ENCODE measurements at regions not wholly inside any gene's neighbourhood (a gene's known extent, or its start where the extent isn't known, plus 50 kb on each side); places are given as distances from the start of the nearest gene placed in this dataset.

DNA sequence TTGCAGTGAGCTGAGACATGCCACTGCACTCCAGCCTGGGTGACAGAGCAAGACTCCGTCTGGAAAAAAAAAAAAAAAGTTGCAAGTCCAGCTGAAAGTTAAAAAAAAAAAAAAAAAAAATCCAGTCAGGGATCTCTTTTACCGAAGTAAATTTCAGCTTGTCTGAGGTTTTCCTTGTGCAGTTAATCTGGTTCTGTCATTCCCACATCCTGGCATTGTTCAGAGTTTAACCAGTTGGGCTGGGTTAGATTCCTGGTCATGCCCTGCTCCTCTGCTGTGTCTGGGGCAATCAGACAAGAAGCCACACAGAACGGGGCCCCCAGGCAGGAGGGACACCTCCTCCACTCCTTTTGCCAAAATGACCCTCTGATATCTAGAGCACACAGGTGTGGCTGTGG lies 84.1 kb upstream of the KLHL25 start:
- Histone ChIP-seq H3K9me3 (ENCODE audit: low read depth) (no peaks in the 10 kb centered on the region), H3K27ac (no peak overlapping the region), H3K4me1 (ENCODE audit: low read depth) (no peaks in the 10 kb centered on the region), H3K4me3 (no peak overlapping the region), H3K36me3 (no peaks in the 10 kb centered on the region), H3K27me3 (peaks cover 7% of the 10 kb centered on the region)
- DNase-seq (ENCODE audit: low read depth in 1 of 2, low spot score in 1 of 2): no peak
- TF ChIP-seq, protein P1, sequence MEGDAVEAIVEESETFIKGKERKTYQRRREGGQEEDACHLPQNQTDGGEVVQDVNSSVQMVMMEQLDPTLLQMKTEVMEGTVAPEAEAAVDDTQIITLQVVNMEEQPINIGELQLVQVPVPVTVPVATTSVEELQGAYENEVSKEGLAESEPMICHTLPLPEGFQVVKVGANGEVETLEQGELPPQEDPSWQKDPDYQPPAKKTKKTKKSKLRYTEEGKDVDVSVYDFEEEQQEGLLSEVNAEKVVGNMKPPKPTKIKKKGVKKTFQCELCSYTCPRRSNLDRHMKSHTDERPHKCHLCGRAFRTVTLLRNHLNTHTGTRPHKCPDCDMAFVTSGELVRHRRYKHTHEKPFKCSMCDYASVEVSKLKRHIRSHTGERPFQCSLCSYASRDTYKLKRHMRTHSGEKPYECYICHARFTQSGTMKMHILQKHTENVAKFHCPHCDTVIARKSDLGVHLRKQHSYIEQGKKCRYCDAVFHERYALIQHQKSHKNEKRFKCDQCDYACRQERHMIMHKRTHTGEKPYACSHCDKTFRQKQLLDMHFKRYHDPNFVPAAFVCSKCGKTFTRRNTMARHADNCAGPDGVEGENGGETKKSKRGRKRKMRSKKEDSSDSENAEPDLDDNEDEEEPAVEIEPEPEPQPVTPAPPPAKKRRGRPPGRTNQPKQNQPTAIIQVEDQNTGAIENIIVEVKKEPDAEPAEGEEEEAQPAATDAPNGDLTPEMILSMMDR (IDR thresholded peaks at IDR 0.05; ENCODE audit: low read depth, low read length): no peak

GRCh38 chr15:85879334-85880163 lies 84.8 kb upstream of the KLHL25 start:
- H3K9me3 ChIP-seq (ENCODE audit: low read depth): no peaks in the 10 kb centered on the region
- TF ChIP-seq, protein P1 (IDR thresholded peaks at IDR 0.05; ENCODE audit: low read depth, low read length): no peak
- H3K27me3 ChIP-seq: peaks cover 7% of the 10 kb centered on the region
- H3K36me3 ChIP-seq: no peaks in the 10 kb centered on the region
- H3K4me1 ChIP-seq (ENCODE audit: low read depth): no peaks in the 10 kb centered on the region
- no peak for DNase-seq (ENCODE audit: low read depth in 1 of 2, low spot score in 1 of 2)
- H3K4me3 ChIP-seq: no peak overlapping the region
- no peak overlapping the region for H3K27ac ChIP-seq

DNA sequence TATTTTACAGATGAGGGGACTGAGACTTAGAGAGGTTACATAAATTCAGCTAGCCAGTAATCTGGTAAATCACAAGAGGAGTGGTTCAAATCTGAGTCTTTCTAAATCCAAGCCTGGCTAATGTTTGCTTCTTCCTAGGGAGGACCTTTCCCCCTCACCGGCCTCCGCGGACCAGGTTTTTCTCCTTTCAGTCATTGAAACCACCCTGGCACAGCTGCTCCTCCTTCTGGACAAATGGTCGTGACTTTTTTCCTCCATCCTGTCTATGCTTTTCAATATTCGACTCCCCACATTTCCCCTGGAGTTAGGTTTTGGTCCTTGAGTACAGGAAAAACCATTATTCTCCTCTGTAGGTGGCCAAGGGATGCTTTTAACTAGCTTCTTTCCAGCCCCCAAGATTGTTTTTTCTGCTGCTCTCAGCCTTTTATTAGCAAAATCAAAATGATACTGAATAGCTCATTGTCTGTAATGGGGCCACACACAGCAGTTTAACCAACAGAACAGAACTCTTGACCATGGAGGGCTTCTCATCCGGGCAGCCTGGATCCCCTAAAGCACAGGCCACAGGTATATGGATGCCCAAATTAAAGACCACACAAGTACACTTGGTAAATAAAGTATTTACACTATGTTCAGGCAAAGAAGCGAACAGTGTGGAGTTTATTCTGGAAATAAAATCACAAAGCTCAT lies 85.9 kb upstream of the KLHL25 start:
- DNase-seq (ENCODE audit: low read depth in 1 of 2, low spot score in 1 of 2): no peak
- Histone ChIP-seq H3K9me3 (ENCODE audit: low read depth) (no peaks in the 10 kb centered on the region), H3K4me1 (ENCODE audit: low read depth) (no peaks in the 10 kb centered on the region), H3K36me3 (no peaks in the 10 kb centered on the region), H3K27me3 (peaks cover 5% of the 10 kb centered on the region), H3K27ac (no peak overlapping the region), H3K4me3 (no peak overlapping the region)
- TF ChIP-seq, protein P1 (IDR thresholded peaks at IDR 0.05; ENCODE audit: low read depth, low read length): no peak

GRCh38 chr15:85886309-85886811 lies 91.6 kb upstream of the KLHL25 start:
- H3K9me3 ChIP-seq (ENCODE audit: low read depth): no peaks in the 10 kb centered on the region
- DNase-seq (ENCODE audit: low read depth in 1 of 2, low spot score in 1 of 2): no peak
- no peak overlapping the region for H3K4me3 ChIP-seq
- H3K27me3 ChIP-seq: no peaks in the 10 kb centered on the region
- TF ChIP-seq, protein P1 (IDR thresholded peaks at IDR 0.05; ENCODE audit: low read depth, low read length): no peak
- H3K36me3 ChIP-seq: no peaks in the 10 kb centered on the region
- H3K4me1 ChIP-seq (ENCODE audit: low read depth): no peaks in the 10 kb centered on the region
- no peak overlapping the region for H3K27ac ChIP-seq

- H3K27me3 ChIP-seq: peaks cover 6% of the 10 kb centered on the region
- H3K4me1 ChIP-seq (ENCODE audit: low read depth): no peaks in the 10 kb centered on the region
- H3K4me3 ChIP-seq: no peak overlapping the region
- H3K36me3 ChIP-seq: no peaks in the 10 kb centered on the region
- peak in 1 of 2 donors; percentile 28 for DNase-seq (ENCODE audit: low read depth in 1 of 2, low spot score in 1 of 2)
- no peaks in the 10 kb centered on the region for H3K9me3 ChIP-seq (ENCODE audit: low read depth)
- H3K27ac ChIP-seq: no peak overlapping the region
- TF ChIP-seq, protein P1 (IDR thresholded peaks at IDR 0.05; ENCODE audit: low read depth, low read length): no peak
These were observed 95.4 kb upstream of the KLHL25 start for GRCh38 chr15:85889956-85890619.

Data from cardiac muscle cell (in vitro differentiated cells and primary cell).